ENCODE measurements at regions not wholly inside any gene's neighbourhood (a gene's known extent, or its start where the extent isn't known, plus 50 kb on each side); places are given as distances from the start of the nearest gene placed in this dataset.

DNA sequence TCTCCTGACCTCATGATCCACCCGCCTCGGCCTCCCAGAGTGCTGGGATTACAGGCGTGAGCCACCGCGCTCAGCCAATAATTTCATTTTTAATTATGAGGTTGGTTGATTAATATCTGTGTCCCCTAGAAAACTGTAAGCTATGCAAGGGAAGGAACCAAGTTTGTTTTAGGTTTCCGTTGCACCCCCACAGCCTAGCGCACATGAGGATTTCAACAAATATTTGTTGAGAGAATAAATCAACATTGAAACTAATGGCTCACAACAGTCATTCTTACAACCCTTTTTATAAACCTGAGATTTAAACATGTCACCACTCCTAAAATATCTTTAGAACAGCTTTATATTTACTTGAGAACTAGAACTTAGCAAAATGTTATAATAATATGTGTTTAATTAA is 114.0 kb upstream of the CARMIL1 start:
- TF ChIP-seq CTCF (conservative IDR thresholded peaks at IDR 0.05; ENCODE audit: low read depth, low read length) (no peak), FOS (IDR thresholded peaks at IDR 0.05; ENCODE audit: low read depth, low read length) (no peak), POLR2A (IDR thresholded peaks at IDR 0.05; ENCODE audit: low read depth, low read length) (no peak), RCOR1 (IDR thresholded peaks at IDR 0.05; ENCODE audit: insufficient replicate concordance, low read length) (no peak), CEBPB (IDR thresholded peaks at IDR 0.05; ENCODE audit: low read depth, low read length) (no peak), RFX5 (IDR thresholded peaks at IDR 0.05; ENCODE audit: low read depth, low read length) (no peak), RAD21 (IDR thresholded peaks at IDR 0.05; ENCODE audit: low read length) (no peak), SMC3 (IDR thresholded peaks at IDR 0.05; ENCODE audit: low read depth, low read length) (no peak), MXI1 (IDR thresholded peaks at IDR 0.05; ENCODE audit: borderline replicate concordance, low read depth, low read length) (no peak), MAFK (IDR thresholded peaks at IDR 0.05; ENCODE audit: low read depth, low read length) (no peak), CHD1 (IDR thresholded peaks at IDR 0.05; ENCODE audit: low read depth, low read length) (no peak), MAZ (IDR thresholded peaks at IDR 0.05; ENCODE audit: borderline replicate concordance, low read depth, low read length) (no peak)
- TF ChIP-seq, protein P1, sequence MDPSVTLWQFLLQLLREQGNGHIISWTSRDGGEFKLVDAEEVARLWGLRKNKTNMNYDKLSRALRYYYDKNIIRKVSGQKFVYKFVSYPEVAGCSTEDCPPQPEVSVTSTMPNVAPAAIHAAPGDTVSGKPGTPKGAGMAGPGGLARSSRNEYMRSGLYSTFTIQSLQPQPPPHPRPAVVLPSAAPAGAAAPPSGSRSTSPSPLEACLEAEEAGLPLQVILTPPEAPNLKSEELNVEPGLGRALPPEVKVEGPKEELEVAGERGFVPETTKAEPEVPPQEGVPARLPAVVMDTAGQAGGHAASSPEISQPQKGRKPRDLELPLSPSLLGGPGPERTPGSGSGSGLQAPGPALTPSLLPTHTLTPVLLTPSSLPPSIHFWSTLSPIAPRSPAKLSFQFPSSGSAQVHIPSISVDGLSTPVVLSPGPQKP (IDR thresholded peaks at IDR 0.05; ENCODE audit: borderline replicate concordance, low read depth, low read length): no peak
- TF ChIP-seq, protein P2, sequence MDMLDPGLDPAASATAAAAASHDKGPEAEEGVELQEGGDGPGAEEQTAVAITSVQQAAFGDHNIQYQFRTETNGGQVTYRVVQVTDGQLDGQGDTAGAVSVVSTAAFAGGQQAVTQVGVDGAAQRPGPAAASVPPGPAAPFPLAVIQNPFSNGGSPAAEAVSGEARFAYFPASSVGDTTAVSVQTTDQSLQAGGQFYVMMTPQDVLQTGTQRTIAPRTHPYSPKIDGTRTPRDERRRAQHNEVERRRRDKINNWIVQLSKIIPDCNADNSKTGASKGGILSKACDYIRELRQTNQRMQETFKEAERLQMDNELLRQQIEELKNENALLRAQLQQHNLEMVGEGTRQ (IDR thresholded peaks at IDR 0.05; ENCODE audit: low read depth, low read length): no peak

All from IMR-90 (cell line).